EL (cell line): ENCODE measurements at regions not wholly inside any gene's neighbourhood (a gene's known extent, or its start where the extent isn't known, plus 50 kb on each side); places are given as distances from the start of the nearest gene placed in this dataset.
A peak's percentile ranks its signal among the peaks of the same experiment; 100 is the strongest.
"Not testable (repeated sequence)": the region's sequence is repeated elsewhere in the genome, so short reads cannot be mapped to it uniquely, and the experiment has no call there.

Source experiments
- DNase-seq: peaks from one replicate; pipeline ENCODE4 v3.0.0-alpha.2; 2016

GRCh38 chr4:55028196-55028595, 97.2 kb downstream of the KDR start:
- no peak for DNase-seq

- DNase-seq: no peak
These were observed 97.8 kb downstream of the KDR start for GRCh38 chr4:55027596-55027995.

DNA sequence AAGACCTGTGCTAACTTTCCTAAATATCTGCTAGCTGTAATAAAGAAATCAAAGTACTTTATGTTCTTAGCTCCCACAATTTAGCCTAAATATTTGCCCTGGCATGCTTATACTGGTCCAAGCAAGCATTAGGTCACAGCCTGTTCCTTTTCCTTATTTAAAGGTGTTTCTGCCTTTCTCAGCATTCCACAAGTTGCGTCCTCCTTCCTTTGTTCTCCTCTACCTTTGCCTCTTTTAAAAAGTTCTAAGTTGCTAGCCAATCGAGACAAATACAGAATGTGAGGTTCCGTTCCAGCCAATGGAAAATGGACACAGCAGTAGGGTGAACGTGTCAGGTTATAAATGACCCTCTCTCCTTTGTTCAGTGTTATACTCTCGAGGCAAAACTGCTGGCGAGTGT, 99.9 kb downstream of the KDR start:
- DNase-seq: not testable (repeated sequence)

GRCh38 chr4:55023030-55023429, 102.4 kb downstream of the KDR start:
- no peak for DNase-seq

DNA sequence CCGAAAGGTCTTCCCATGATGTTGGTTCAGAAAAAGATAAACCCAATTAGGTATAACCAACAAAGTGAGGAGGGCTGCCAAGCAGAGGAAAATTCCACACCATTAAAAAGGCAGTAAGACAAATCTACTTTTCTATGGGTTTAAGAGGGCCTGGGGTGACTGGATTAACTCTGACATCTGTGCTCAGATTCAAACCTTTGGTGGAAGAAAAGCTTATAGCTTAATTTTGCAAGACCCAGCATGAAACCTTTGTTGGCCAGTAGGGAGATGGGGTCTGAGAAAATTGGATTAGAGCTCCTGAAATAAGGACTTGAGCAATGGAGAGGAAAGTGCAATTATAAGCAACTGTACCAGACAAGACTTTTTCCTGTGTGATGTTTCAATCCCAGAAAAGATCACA, 104.2 kb downstream of the KDR start:
- DNase-seq: no peak

DNA sequence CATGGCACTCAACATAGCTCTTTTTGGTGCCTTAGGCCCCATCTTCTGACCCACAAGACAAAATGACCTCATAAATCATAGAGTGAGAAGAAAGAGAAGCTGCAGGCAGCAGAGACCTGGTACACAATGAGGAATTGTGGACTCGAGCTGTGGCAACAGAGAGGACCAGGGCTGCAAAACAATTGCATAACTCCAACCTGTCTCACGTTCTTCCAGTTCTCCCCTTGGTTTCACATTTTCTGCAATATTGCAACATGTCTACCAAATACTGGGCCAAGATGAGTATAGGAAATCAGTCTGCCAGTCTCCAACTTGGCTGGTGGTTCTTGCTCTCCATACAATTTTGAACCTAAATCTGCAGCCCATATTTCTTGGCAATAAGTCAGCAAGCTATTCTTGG, 105.3 kb downstream of the KDR start:
- DNase-seq: no peak

GRCh38 chr4:55018978-55019377, 106.4 kb downstream of the KDR start:
- no peak for DNase-seq

GRCh38 chr4:55018521-55018920, 106.9 kb downstream of the KDR start:
- peak; percentile 33 for DNase-seq

- no peak for DNase-seq
These were observed 108.0 kb downstream of the KDR start for GRCh38 chr4:55017406-55017805.

DNA sequence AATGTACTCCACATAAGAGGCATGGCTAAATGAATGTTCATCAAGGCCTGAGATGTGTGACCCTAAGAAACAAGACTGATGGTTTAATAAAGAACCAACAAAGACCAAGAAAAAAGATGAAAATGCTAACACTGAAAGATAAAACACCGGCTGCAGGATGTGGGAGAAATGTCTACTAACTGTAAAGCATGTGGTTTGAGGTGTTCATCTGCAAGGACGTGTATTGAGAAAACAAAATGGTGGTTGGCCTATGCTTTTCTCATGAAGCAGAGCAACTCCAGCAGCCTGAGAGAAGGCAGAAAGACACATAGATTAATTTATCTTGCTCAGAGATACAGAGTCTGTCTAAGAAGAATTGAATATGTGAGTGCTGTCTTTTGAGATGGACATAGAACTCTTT, 109.3 kb downstream of the KDR start:
- no peak for DNase-seq

GRCh38 chr4:55014876-55015275, 110.5 kb downstream of the KDR start:
- no peak for DNase-seq

GRCh38 chr4:55013431-55013955, 111.9 kb downstream of the KDR start:
- no peak for DNase-seq

- no peak for DNase-seq
These were observed 112.8 kb downstream of the KDR start for GRCh38 chr4:55012363-55013230.

- DNase-seq: no peak
These were observed 113.6 kb downstream of the KDR start for GRCh38 chr4:55011761-55012160.

GRCh38 chr4:55010550-55010949, 114.8 kb downstream of the KDR start:
- no peak for DNase-seq

- DNase-seq: no peak
These were observed 117.0 kb downstream of the KDR start for GRCh38 chr4:55008166-55009056.

DNA sequence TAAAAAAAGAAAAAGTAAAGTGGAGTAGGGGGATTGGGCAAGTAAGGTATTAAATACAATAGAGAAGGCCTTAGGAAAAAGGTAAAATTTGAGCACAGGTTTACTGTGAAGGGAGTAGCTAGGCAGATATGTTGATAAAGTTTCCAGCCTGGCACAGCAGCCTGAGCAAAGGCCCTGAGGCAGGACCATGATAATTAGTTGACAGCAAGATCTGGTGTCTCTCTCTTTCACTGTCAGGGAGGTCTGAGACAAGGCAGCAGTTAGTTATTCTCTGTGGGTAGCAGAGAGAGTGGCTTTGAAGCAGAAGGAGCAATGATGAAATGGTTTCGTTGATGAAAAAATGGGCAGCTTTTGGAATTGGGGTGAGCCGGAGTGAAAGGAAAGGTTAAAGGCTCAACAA, 119.5 kb downstream of the KDR start:
- no peak for DNase-seq

GRCh38 chr4:55004831-55005230, 120.6 kb downstream of the KDR start:
- DNase-seq: no peak

DNA sequence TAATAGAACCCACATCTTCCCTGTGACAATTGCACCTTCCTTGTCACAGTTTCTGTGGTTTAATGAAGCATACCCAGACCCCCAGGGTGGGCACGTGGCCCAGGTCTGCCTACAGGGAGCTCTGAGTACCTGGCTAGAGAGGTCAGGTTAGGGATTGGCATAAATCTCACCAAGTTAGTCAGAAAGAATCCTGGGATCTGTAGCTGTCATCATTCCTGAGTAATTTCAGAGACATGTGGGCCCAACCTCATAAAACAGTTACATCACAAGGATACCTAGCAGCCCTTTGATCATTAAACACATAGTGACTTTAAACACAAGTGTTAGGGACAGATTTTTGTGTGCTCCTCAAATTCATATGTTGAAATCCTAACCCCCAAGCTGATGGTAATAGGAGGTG, 123.0 kb downstream of the KDR start:
- no peak for DNase-seq

GRCh38 chr4:55001538-55001937, 123.9 kb downstream of the KDR start:
- no peak for DNase-seq

DNA sequence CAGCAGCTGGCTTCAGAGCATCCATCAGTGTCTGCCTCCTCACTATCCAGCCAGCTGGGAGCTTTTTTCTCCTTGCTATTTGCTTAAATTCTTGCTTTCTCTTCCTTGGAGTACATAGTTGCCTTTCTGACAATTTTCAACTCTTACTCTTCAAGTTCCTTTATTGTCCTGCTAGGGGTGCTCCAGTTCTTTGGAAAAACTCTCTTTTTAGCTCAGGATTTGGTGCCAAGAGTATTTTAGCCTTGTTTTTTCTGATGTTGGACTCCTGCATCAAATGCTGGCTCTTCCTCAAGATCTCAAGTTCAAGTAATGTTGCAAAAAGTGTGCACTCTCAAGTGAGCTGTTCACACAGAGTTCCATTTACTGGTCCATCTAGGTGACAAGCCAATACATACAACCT, 126.4 kb downstream of the KDR start:
- peak; percentile 9 for DNase-seq

- not testable (repeated sequence) for DNase-seq
These were observed 131.8 kb downstream of the KDR start for GRCh38 chr4:54993473-54994026.

GRCh38 chr4:54992266-54992665, 133.1 kb downstream of the KDR start:
- peak; percentile 13 for DNase-seq
